ENCODE measurements at regions not wholly inside any gene's neighbourhood (a gene's known extent, or its start where the extent isn't known, plus 50 kb on each side); places are given as distances from the start of the nearest gene placed in this dataset.

GRCh38 chr20:4076671-4077070 is 61.3 kb upstream of the RNF24 start:
- ATAC-seq (replicated peaks) = no peak
- no peaks in the 10 kb centered on the region for H3K36me3 Mint-ChIP-seq (ENCODE audit: low read depth)
- peaks cover 2% of the 10 kb centered on the region for H3K9me3 Mint-ChIP-seq
- H3K27ac Mint-ChIP-seq = no peak overlapping the region
- no peak overlapping the region for H3K4me3 Mint-ChIP-seq
- peaks cover 10% of the 10 kb centered on the region for H3K4me1 Mint-ChIP-seq
- H3K27me3 Mint-ChIP-seq = no peaks in the 10 kb centered on the region

GRCh38 chr20:4076033-4076432 is 60.7 kb upstream of the RNF24 start:
- H3K36me3 Mint-ChIP-seq (ENCODE audit: low read depth) = no peaks in the 10 kb centered on the region
- ATAC-seq (replicated peaks) = no peak
- H3K27ac Mint-ChIP-seq = no peak overlapping the region
- peaks cover 8% of the 10 kb centered on the region for H3K4me1 Mint-ChIP-seq
- no peaks in the 10 kb centered on the region for H3K27me3 Mint-ChIP-seq
- H3K9me3 Mint-ChIP-seq = no peaks in the 10 kb centered on the region
- no peak overlapping the region for H3K4me3 Mint-ChIP-seq

DNA sequence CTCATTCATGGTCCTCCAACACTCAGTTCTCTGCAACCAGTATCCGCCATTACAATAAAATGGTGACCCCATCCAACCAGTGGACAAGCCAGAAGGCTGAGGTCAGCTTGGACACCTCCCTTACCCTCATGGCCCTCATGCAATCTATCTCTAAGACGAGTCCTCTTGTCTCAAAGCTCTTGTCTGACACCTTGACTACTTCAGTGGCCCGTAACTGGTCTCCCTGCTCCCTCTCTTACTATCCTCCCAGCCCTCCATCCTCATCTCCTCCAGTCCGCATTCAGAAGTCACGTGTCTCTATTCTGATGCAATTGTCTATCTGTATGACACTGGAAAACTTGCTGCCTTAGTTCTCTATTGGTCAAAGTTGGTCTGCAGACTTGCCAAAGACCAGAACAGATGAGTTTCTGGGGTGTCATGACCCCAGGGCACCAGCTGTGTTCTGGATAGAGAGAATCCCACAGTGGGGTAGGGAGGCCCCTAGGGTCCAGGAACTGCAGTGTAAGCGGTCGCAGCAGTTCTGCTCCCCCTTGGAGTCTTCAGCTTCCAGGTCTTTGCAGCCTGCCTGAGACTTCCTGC is 59.6 kb upstream of the RNF24 start:
- Mint-ChIP-seq H3K4me3 (no peak overlapping the region), H3K27me3 (no peaks in the 10 kb centered on the region), H3K4me1 (peaks cover 8% of the 10 kb centered on the region), H3K9me3 (no peaks in the 10 kb centered on the region), H3K36me3 (ENCODE audit: low read depth) (no peaks in the 10 kb centered on the region), H3K27ac (no peak overlapping the region)
- no peak for ATAC-seq (replicated peaks)

- H3K4me3 Mint-ChIP-seq = no peak overlapping the region
- ATAC-seq (replicated peaks) = no peak
Observed at GRCh38 chr20:4073852-4074741, 58.7 kb upstream of the RNF24 start.

DNA sequence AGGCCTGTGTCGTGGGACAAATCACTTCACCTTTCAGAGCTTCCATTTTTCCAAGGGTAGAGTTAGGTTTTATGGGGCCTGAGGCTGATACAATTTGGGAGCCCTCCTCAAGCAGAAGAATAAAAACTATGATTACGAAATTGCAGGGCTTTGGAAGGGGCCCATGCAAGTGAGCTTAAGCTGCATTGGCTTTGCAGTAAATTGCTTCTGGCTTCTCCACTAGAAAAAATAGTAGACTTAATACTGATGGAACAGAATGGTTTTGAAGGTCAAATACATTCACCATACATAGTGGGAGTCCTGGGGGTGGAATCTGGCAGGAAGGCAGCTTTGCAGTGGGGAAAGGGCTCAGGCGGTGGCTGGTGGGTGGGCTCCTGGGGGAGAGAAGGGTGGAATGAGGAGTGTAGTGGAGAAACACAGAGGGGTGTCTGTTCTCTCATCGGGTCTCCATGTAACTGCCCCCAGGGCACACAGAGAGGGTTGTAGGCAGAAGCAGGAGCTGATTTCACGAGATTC is 55.9 kb upstream of the RNF24 start:
- H3K36me3 Mint-ChIP-seq (ENCODE audit: low read depth) = no peaks in the 10 kb centered on the region
- ATAC-seq (replicated peaks) = no peak
- peaks cover 4% of the 10 kb centered on the region for H3K4me1 Mint-ChIP-seq
- no peak overlapping the region for H3K4me3 Mint-ChIP-seq
- H3K27me3 Mint-ChIP-seq = no peaks in the 10 kb centered on the region
- no peaks in the 10 kb centered on the region for H3K9me3 Mint-ChIP-seq
- no peak overlapping the region for H3K27ac Mint-ChIP-seq

More at GRCh38 chr20:4073852-4074741, 58.7 kb upstream of the RNF24 start:
- H3K36me3 Mint-ChIP-seq (ENCODE audit: low read depth) = no peaks in the 10 kb centered on the region
- H3K9me3 Mint-ChIP-seq = no peaks in the 10 kb centered on the region
- H3K27me3 Mint-ChIP-seq = no peaks in the 10 kb centered on the region
- H3K4me1 Mint-ChIP-seq = peaks cover 8% of the 10 kb centered on the region
- no peak overlapping the region for H3K27ac Mint-ChIP-seq

DNA sequence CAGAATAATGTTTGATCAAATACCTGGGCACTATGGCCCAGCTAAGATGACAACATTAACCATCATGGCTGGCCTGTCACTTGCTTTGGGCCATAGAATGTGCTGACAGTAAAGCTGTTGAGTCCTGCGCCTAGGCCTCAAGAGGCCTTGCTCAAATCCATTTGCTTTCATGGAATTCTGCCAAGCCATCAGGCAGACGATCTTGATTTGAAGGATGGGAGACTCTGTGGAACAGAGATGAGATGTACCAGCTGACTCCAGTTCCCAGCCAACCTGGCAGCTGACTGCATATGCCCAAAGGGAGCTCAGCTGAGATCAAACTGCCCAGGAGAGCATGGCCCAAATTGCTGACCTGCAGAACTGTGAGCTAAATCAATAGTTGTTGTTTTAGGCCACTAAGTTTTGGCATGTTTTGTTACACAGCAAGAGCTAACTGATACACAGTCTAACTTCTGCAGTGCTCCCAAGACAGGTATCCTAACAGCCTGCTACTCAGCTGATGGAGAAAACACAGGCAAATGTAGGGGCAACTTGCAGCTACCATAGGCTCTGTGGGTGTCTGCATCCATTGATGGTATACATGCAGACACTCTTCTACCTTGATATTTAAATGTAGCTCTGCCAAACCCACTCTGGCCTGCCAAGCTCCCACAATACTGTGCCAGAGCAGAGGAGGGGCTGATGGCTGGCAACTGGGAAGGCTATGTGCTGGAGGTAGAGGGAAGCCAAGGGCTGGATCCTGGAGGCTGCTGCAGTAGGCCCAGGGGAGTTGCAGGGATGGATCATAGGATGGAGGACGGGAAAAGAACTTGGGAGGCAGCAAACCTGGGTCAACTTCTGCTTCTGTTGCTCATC is 55.2 kb upstream of the RNF24 start:
- Mint-ChIP-seq H3K27me3 (no peaks in the 10 kb centered on the region), H3K4me3 (no peak overlapping the region), H3K36me3 (ENCODE audit: low read depth) (no peaks in the 10 kb centered on the region), H3K9me3 (no peaks in the 10 kb centered on the region), H3K27ac (no peak overlapping the region), H3K4me1 (peaks cover 4% of the 10 kb centered on the region)
- ATAC-seq (replicated peaks) = no peak

- Mint-ChIP-seq H3K4me1 (peaks cover 4% of the 10 kb centered on the region), H3K4me3 (no peak overlapping the region), H3K27me3 (no peaks in the 10 kb centered on the region), H3K36me3 (ENCODE audit: low read depth) (no peaks in the 10 kb centered on the region), H3K9me3 (no peaks in the 10 kb centered on the region), H3K27ac (no peak overlapping the region)
- ATAC-seq (replicated peaks) = no peak
Observed at GRCh38 chr20:4069751-4070150, 54.4 kb upstream of the RNF24 start.

DNA sequence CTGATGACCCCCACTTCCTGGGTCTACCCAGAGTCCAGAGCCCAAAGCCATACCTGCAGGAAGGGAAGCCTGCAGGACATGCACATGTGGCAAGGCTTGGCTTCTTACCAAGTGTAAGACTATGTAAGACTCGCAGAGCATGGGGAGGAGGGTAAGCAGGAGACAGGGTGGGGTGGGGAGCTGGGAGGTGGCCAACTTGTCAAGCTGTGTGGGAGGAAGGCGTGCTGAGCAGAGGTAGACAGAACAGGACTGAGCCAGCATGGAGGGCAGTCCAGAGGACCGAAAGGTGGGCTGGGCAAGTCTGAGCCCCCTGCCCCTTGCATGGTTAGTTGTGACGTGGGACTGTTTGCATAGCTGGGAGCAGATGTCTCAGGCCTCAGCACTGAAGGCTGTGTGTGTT is 53.4 kb upstream of the RNF24 start:
- no peaks in the 10 kb centered on the region for H3K9me3 Mint-ChIP-seq
- ATAC-seq (replicated peaks) = no peak
- H3K4me1 Mint-ChIP-seq = peaks cover 4% of the 10 kb centered on the region
- H3K27me3 Mint-ChIP-seq = no peaks in the 10 kb centered on the region
- no peak overlapping the region for H3K27ac Mint-ChIP-seq
- H3K4me3 Mint-ChIP-seq = no peak overlapping the region
- no peaks in the 10 kb centered on the region for H3K36me3 Mint-ChIP-seq (ENCODE audit: low read depth)

DNA sequence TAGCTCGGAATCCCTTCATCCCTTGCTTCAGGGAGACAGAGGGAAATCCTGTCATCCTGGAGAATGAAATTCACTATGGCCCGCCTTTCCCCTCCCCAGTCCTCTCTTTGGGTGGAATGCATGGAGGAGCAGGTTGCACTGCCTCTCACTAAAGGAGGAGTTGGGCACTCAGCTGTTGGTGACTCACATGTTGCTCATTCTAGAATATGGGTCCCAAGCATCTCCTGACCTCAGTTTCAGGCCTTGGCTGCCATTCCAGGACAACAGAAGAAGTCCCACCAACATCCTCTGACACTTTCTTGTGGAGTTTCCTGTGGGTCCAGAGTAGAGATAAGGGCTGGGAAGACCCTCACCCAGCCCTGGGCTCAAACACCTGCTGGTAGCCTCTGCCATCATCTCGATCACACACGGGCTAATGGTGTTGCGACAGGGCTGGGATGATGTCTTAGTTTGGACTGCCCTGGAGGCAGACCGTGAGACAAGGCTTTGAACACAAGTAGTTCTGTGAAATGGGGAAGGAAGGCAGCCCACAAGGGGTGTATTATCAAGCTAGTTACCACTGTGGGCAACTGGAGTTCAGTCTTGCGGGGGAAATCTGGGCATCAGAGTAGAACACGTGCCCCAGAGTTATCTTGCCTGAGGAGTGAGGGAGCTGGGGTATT is 52.4 kb upstream of the RNF24 start:
- Mint-ChIP-seq H3K9me3 (no peaks in the 10 kb centered on the region), H3K36me3 (ENCODE audit: low read depth) (no peaks in the 10 kb centered on the region), H3K4me1 (peaks cover 4% of the 10 kb centered on the region), H3K27me3 (no peaks in the 10 kb centered on the region), H3K4me3 (no peak overlapping the region), H3K27ac (no peak overlapping the region)
- ATAC-seq (replicated peaks) = peak; percentile 47

GRCh38 chr20:4066551-4066950 is 51.2 kb upstream of the RNF24 start:
- Mint-ChIP-seq H3K27ac (no peak overlapping the region), H3K4me3 (no peak overlapping the region)

DNA sequence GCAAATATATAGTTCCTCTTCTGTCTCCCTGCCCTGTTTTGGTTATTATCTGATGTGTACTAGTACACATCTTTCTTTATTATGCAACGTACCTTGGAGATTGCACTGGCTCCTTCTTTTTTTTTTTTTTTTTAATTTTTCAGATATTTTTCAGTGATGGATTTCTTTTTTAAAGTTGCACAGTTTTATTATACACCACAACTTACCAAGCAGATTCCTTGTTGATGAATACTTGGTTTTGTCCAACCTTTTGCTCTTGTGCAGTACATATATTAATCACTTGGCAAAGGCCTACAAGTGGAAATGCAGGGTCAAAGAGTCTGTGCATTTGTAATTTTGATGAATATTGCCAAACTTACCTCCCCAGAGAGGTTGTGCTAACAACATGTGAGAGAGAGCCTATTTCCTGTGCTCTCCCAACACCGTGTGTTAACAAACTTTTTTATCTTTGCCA is 50.1 kb upstream of the RNF24 start:
- ATAC-seq (replicated peaks) = no peak
- H3K27me3 Mint-ChIP-seq = no peaks in the 10 kb centered on the region
- no peak overlapping the region for H3K4me3 Mint-ChIP-seq
- H3K9me3 Mint-ChIP-seq = no peaks in the 10 kb centered on the region
- no peak overlapping the region for H3K27ac Mint-ChIP-seq
- peaks cover 4% of the 10 kb centered on the region for H3K4me1 Mint-ChIP-seq
- no peaks in the 10 kb centered on the region for H3K36me3 Mint-ChIP-seq (ENCODE audit: low read depth)

More at GRCh38 chr20:4066551-4066950, 51.2 kb upstream of the RNF24 start:
- ATAC-seq (replicated peaks) = no peak
- Mint-ChIP-seq H3K9me3 (no peaks in the 10 kb centered on the region), H3K27me3 (no peaks in the 10 kb centered on the region), H3K36me3 (ENCODE audit: low read depth) (no peaks in the 10 kb centered on the region), H3K4me1 (peaks cover 4% of the 10 kb centered on the region)

All from activated T-helper 17 cell treated with anti-CD3 and anti-CD28 coated beads, Interleukin-2, amount 50 U/mL, for 72 hours (primary cell).